ENCODE measurements at regions not wholly inside any gene's neighbourhood (a gene's known extent, or its start where the extent isn't known, plus 50 kb on each side); places are given as distances from the start of the nearest gene placed in this dataset.

- no peak for DNase-seq
- no peaks in the 10 kb centered on the region for H3K36me3 ChIP-seq (ENCODE audit: insufficient read depth in 1 of 2, low read depth in 1 of 2)
- WGBS, 3 donors = 74 to 86% (median 84%) methylated on average over 2 of the region's 2 CpGs
- intact Hi-C loops (cut with DNase I) = no loop called here
- H3K27ac ChIP-seq = no peak overlapping the region
- no peak overlapping the region for H3K4me3 ChIP-seq
- no peaks in the 10 kb centered on the region for H3K27me3 ChIP-seq (ENCODE audit: insufficient read depth in 3 of 3, low read length in 2 of 3)
- H3K9me3 ChIP-seq = no peaks in the 10 kb centered on the region
- no peaks in the 10 kb centered on the region for H3K4me1 ChIP-seq
- no peak for TF ChIP-seq CTCF (IDR thresholded peaks at IDR 0.05)
- ATAC-seq = no peak
Measured at GRCh38 chr5:98583586-98583985, 189.9 kb upstream of the RGMB start.

- ATAC-seq = no peak
- Histone ChIP-seq H3K4me3 (no peak overlapping the region), H3K27me3 (ENCODE audit: insufficient read depth in 3 of 3, low read length in 2 of 3) (no peaks in the 10 kb centered on the region), H3K9me3 (no peaks in the 10 kb centered on the region), H3K27ac (no peak overlapping the region), H3K4me1 (no peaks in the 10 kb centered on the region), H3K36me3 (ENCODE audit: insufficient read depth in 1 of 2, low read depth in 1 of 2) (no peaks in the 10 kb centered on the region)
- no peak for TF ChIP-seq CTCF (IDR thresholded peaks at IDR 0.05)
- no peak for DNase-seq
- intact Hi-C loops (cut with DNase I) = no loop called here
- 71 to 77% (median 71%) methylated on average over 3 of the region's 3 CpGs for WGBS, 3 donors
Measured at GRCh38 chr5:98585661-98586310, 187.7 kb upstream of the RGMB start.

GRCh38 chr5:98586581-98586980, 186.9 kb upstream of the RGMB start:
- DNase-seq (no peak), ATAC-seq (no peak)
- no peaks in the 10 kb centered on the region for H3K36me3 ChIP-seq (ENCODE audit: insufficient read depth in 1 of 2, low read depth in 1 of 2)
- no peak overlapping the region for H3K27ac ChIP-seq
- WGBS, 3 donors = 59 to 77% (median 73%) methylated on average over 4 of the region's 4 CpGs
- TF ChIP-seq CTCF (IDR thresholded peaks at IDR 0.05) = no peak
- no peaks in the 10 kb centered on the region for H3K4me1 ChIP-seq
- no peak overlapping the region for H3K4me3 ChIP-seq
- H3K27me3 ChIP-seq (ENCODE audit: insufficient read depth in 3 of 3, low read length in 2 of 3) = no peaks in the 10 kb centered on the region
- intact Hi-C loops (cut with DNase I) = no loop called here
- H3K9me3 ChIP-seq = no peaks in the 10 kb centered on the region

- no peak for ATAC-seq
- WGBS, 3 donors = 82 to 88% (median 82%) methylated on average over 5 of the region's 5 CpGs
- intact Hi-C loops (cut with DNase I) = no loop called here
Measured at GRCh38 chr5:98587166-98587565, 186.3 kb upstream of the RGMB start.

More at GRCh38 chr5:98587166-98587565, 186.3 kb upstream of the RGMB start:
- Histone ChIP-seq H3K4me3 (no peak overlapping the region), H3K4me1 (no peaks in the 10 kb centered on the region), H3K27me3 (ENCODE audit: insufficient read depth in 3 of 3, low read length in 2 of 3) (no peaks in the 10 kb centered on the region), H3K36me3 (ENCODE audit: insufficient read depth in 1 of 2, low read depth in 1 of 2) (no peaks in the 10 kb centered on the region), H3K27ac (no peak overlapping the region), H3K9me3 (no peaks in the 10 kb centered on the region)
- DNase-seq = no peak
- no peak for TF ChIP-seq CTCF (IDR thresholded peaks at IDR 0.05)
